Trophoblast cell (in vitro differentiated cells and primary cell): ENCODE measurements at regions not wholly inside any gene's neighbourhood (a gene's known extent, or its start where the extent isn't known, plus 50 kb on each side); places are given as distances from the start of the nearest gene placed in this dataset.

ENCODE experiments used
- DNase-seq, 2 donors: peaks; one replicate each; pipeline ENCODE4 v3.0.0-alpha.2; 2016
- H2AFZ ChIP-seq: 2 replicates; pipeline ENCODE4 v1.6.1; 2013; ENCODE audit warnings: low read length, moderate library complexity, mild to moderate bottlenecking; ENCODE audit not compliant: insufficient read depth, poor library complexity
- H2AK5ac ChIP-seq: 2 replicates; pipeline ENCODE4 v1.6.1; 2013; ENCODE audit warnings: mild to moderate bottlenecking, low read length
- H2BK120ac ChIP-seq: 2 replicates; pipeline ENCODE4 v1.6.1; 2013; ENCODE audit warnings: low read length, mild to moderate bottlenecking, moderate library complexity; ENCODE audit not compliant: insufficient read depth, poor library complexity
- H2BK12ac ChIP-seq: 2 replicates; pipeline ENCODE4 v1.6.1; 2013; ENCODE audit warnings: mild to moderate bottlenecking, low read length, moderate library complexity
- H2BK5ac ChIP-seq: 2 replicates; pipeline ENCODE4 v1.6.1; 2013; ENCODE audit warnings: low read length, low read depth, moderate library complexity, mild to moderate bottlenecking; ENCODE audit not compliant: poor library complexity
- H3K14ac ChIP-seq: 2 replicates; pipeline ENCODE4 v1.6.1; 2013; ENCODE audit warnings: mild to moderate bottlenecking, low read length
- H3K18ac ChIP-seq: 2 replicates; pipeline ENCODE4 v1.6.1; 2013; ENCODE audit warnings: mild to moderate bottlenecking, low read length
- H3K23ac ChIP-seq: 2 replicates; pipeline ENCODE4 v1.6.1; 2013; ENCODE audit warnings: low read length
- H3K27ac ChIP-seq: 2 replicates; pipeline ENCODE4 v1.5.1; 2013; ENCODE audit warnings: low read depth, mild to moderate bottlenecking, inconsistent platforms, low read length, moderate library complexity
- H3K27me3 ChIP-seq: 2 replicates; pipeline ENCODE4 v1.6.1; 2013; ENCODE audit warnings: inconsistent platforms, mild to moderate bottlenecking, low read length, moderate library complexity; ENCODE audit not compliant: insufficient read depth
- H3K36me3 ChIP-seq, 2 experiments: 1 replicate in 1 of 2; 2 replicates in 1 of 2; pipeline ENCODE4 v1.6.1; 2013; ENCODE audit warnings: low read length in 2 of 2, mild to moderate bottlenecking in 2 of 2, moderate library complexity in 1 of 2; ENCODE audit not compliant: insufficient read depth in 2 of 2, control insufficient read depth in 1 of 2
- H3K4ac ChIP-seq: 2 replicates; pipeline ENCODE4 v1.6.1; 2013; ENCODE audit warnings: low read depth, mild to moderate bottlenecking, low read length, moderate library complexity
- H3K4me1 ChIP-seq, 2 experiments: 1 replicate in 1 of 2; 2 replicates in 1 of 2; pipeline ENCODE4 v1.6.1; 2013; ENCODE audit warnings: low read length in 2 of 2, mild to moderate bottlenecking in 2 of 2, moderate library complexity in 1 of 2; ENCODE audit not compliant: insufficient read depth in 2 of 2, control insufficient read depth in 1 of 2
- H3K4me2 ChIP-seq: 2 replicates; pipeline ENCODE4 v1.6.1; 2013; ENCODE audit warnings: inconsistent platforms, mild to moderate bottlenecking, low read length, moderate library complexity
- H3K4me3 ChIP-seq: 2 replicates; pipeline ENCODE4 v1.5.1; 2013; ENCODE audit warnings: mild to moderate bottlenecking, low read depth, low read length, inconsistent platforms
- H3K79me1 ChIP-seq: one replicate; pipeline ENCODE4 v1.6.1; 2013; ENCODE audit warnings: low read length
- H3K79me2 ChIP-seq: 2 replicates; pipeline ENCODE4 v1.6.1; 2013; ENCODE audit warnings: low read length, mild to moderate bottlenecking; ENCODE audit not compliant: control insufficient read depth, insufficient read depth, poor library complexity
- H3K9ac ChIP-seq: 2 replicates; pipeline ENCODE4 v1.6.1; 2013; ENCODE audit warnings: mild to moderate bottlenecking, low read length
- H3K9me3 ChIP-seq: 2 replicates; pipeline ENCODE4 v1.6.1; 2013; ENCODE audit warnings: low read depth, mild to moderate bottlenecking, control low read depth, inconsistent platforms, low read length; ENCODE audit not compliant: insufficient read depth
- H4K12ac ChIP-seq: 2 replicates; pipeline ENCODE4 v1.6.1; 2013; ENCODE audit warnings: low read depth, mild to moderate bottlenecking, low read length, moderate library complexity
- H4K8ac ChIP-seq: 2 replicates; pipeline ENCODE4 v1.6.1; 2013; ENCODE audit warnings: low read depth, mild to moderate bottlenecking, low read length, moderate library complexity
- H4K91ac ChIP-seq: one replicate; pipeline ENCODE4 v1.6.1; 2013; ENCODE audit warnings: low read depth, mild to moderate bottlenecking, low read length, moderate library complexity
- WGBS: extraction: QIAGEN DNeasy Blood & Tissue Kit; methylation state at CpG from one replicate; pipeline ENCODE4 v1.1.7; 2013; ENCODE audit warnings: missing lambda C conversion rate; ENCODE audit not compliant: insufficient read length, insufficient coverage; ENCODE audit errors: extremely low coverage; 5-methylcytosine and 5-hydroxymethylcytosine counted together

GRCh38 chr4:12689457-12689856, 794.7 kb downstream of the RAB28 start:
- H3K4me2 ChIP-seq: no peak overlapping the region
- H3K14ac ChIP-seq: no peak overlapping the region
- no peaks in the 10 kb centered on the region for H3K27me3 ChIP-seq
- H2AFZ ChIP-seq: no peak overlapping the region
- no peak overlapping the region for H3K9ac ChIP-seq
- H3K9me3 ChIP-seq: no peaks in the 10 kb centered on the region
- no peak overlapping the region for H4K12ac ChIP-seq
- no peak overlapping the region for H4K91ac ChIP-seq
- H3K4me3 ChIP-seq: no peak overlapping the region
- no peak overlapping the region for H2AK5ac ChIP-seq
- no peak overlapping the region for H2BK120ac ChIP-seq
- WGBS: no CpG with 5 or more reads among the region's 2 CpGs
- H3K4me1 ChIP-seq: no peaks in the 10 kb centered on the region
- no peak overlapping the region for H3K23ac ChIP-seq
- no peaks in the 10 kb centered on the region for H3K79me1 ChIP-seq
- H3K4ac ChIP-seq: no peak overlapping the region
- no peak overlapping the region for H2BK12ac ChIP-seq
- DNase-seq: no peak
- H3K36me3 ChIP-seq: no peaks in the 10 kb centered on the region
- H3K79me2 ChIP-seq: no peaks in the 10 kb centered on the region
- no peak overlapping the region for H2BK5ac ChIP-seq
- H3K27ac ChIP-seq: no peak overlapping the region
- no peak overlapping the region for H3K18ac ChIP-seq
- no peak overlapping the region for H4K8ac ChIP-seq

GRCh38 chr4:12679217-12679616, 804.9 kb downstream of the RAB28 start:
- Histone ChIP-seq H3K18ac (no peak overlapping the region), H3K23ac (no peak overlapping the region), H2AFZ (no peak overlapping the region), H3K79me2 (no peaks in the 10 kb centered on the region), H3K4me2 (no peak overlapping the region), H4K91ac (no peak overlapping the region), H3K27ac (no peak overlapping the region), H3K4me1 (no peaks in the 10 kb centered on the region), H4K12ac (no peak overlapping the region), H3K79me1 (no peaks in the 10 kb centered on the region), H3K9me3 (no peaks in the 10 kb centered on the region), H2BK5ac (no peak overlapping the region), H3K36me3 (no peaks in the 10 kb centered on the region), H2BK12ac (no peak overlapping the region), H3K4ac (no peak overlapping the region), H4K8ac (no peak overlapping the region), H2AK5ac (no peak overlapping the region), H3K9ac (no peak overlapping the region), H2BK120ac (no peak overlapping the region), H3K27me3 (no peaks in the 10 kb centered on the region), H3K4me3 (no peak overlapping the region), H3K14ac (no peak overlapping the region)
- no peak for DNase-seq
- no CpG with 5 or more reads among the region's 2 CpGs for WGBS

- no peak for DNase-seq
- H4K8ac ChIP-seq: no peak overlapping the region
- H2BK5ac ChIP-seq: no peak overlapping the region
- no peaks in the 10 kb centered on the region for H3K79me2 ChIP-seq
- no peak overlapping the region for H3K9ac ChIP-seq
- no peak overlapping the region for H3K23ac ChIP-seq
- no peak overlapping the region for H3K18ac ChIP-seq
- no peak overlapping the region for H3K4me2 ChIP-seq
- H3K4me1 ChIP-seq: no peaks in the 10 kb centered on the region
- no peak overlapping the region for H4K12ac ChIP-seq
- no peaks in the 10 kb centered on the region for H3K9me3 ChIP-seq
- H2BK12ac ChIP-seq: no peak overlapping the region
- no peak overlapping the region for H3K27ac ChIP-seq
- no peaks in the 10 kb centered on the region for H3K79me1 ChIP-seq
- no peaks in the 10 kb centered on the region for H3K36me3 ChIP-seq
- H2AFZ ChIP-seq: no peak overlapping the region
- no peak overlapping the region for H3K14ac ChIP-seq
- H3K27me3 ChIP-seq: no peaks in the 10 kb centered on the region
- H3K4ac ChIP-seq: no peak overlapping the region
- H2AK5ac ChIP-seq: no peak overlapping the region
- no peak overlapping the region for H3K4me3 ChIP-seq
- H4K91ac ChIP-seq: no peak overlapping the region
- no peak overlapping the region for H2BK120ac ChIP-seq
Measured at GRCh38 chr4:12674184-12674583, 810.0 kb downstream of the RAB28 start.

- Histone ChIP-seq H2BK12ac (no peak overlapping the region), H3K4me3 (no peak overlapping the region), H4K91ac (no peak overlapping the region), H3K4me1 (no peaks in the 10 kb centered on the region), H3K4ac (no peak overlapping the region), H3K27me3 (no peaks in the 10 kb centered on the region), H3K79me2 (no peaks in the 10 kb centered on the region), H3K4me2 (no peak overlapping the region), H3K18ac (no peak overlapping the region), H2AFZ (no peak overlapping the region), H4K12ac (no peak overlapping the region), H3K36me3 (no peaks in the 10 kb centered on the region), H2BK5ac (no peak overlapping the region), H2BK120ac (no peak overlapping the region), H3K23ac (no peak overlapping the region), H3K14ac (no peak overlapping the region), H3K27ac (no peak overlapping the region), H3K9me3 (no peaks in the 10 kb centered on the region), H2AK5ac (no peak overlapping the region), H4K8ac (no peak overlapping the region), H3K9ac (no peak overlapping the region), H3K79me1 (no peaks in the 10 kb centered on the region)
- no CpG with 5 or more reads among the region's 4 CpGs for WGBS
- DNase-seq: no peak
Measured at GRCh38 chr4:12672303-12672702, 811.8 kb downstream of the RAB28 start.

GRCh38 chr4:12658146-12658545, 826.0 kb downstream of the RAB28 start:
- WGBS: no CpG with 5 or more reads among the region's 2 CpGs

More at GRCh38 chr4:12658146-12658545, 826.0 kb downstream of the RAB28 start:
- Histone ChIP-seq H4K8ac (no peak overlapping the region), H3K9ac (no peak overlapping the region), H3K79me1 (no peaks in the 10 kb centered on the region), H3K4me1 (no peaks in the 10 kb centered on the region), H2AFZ (no peak overlapping the region), H3K4me2 (no peak overlapping the region), H3K79me2 (no peaks in the 10 kb centered on the region), H2BK120ac (no peak overlapping the region), H3K4ac (no peak overlapping the region), H3K18ac (no peak overlapping the region), H2BK5ac (no peak overlapping the region), H4K91ac (no peak overlapping the region), H3K4me3 (no peak overlapping the region), H3K27ac (no peak overlapping the region), H4K12ac (no peak overlapping the region), H3K14ac (no peak overlapping the region), H3K9me3 (no peaks in the 10 kb centered on the region), H2BK12ac (no peak overlapping the region), H3K23ac (no peak overlapping the region), H3K36me3 (no peaks in the 10 kb centered on the region), H3K27me3 (no peaks in the 10 kb centered on the region), H2AK5ac (no peak overlapping the region)
- no peak for DNase-seq
